Epithelial cell of esophagus (primary cell): ENCODE measurements at regions not wholly inside any gene's neighbourhood (a gene's known extent, or its start where the extent isn't known, plus 50 kb on each side); places are given as distances from the start of the nearest gene placed in this dataset.
A peak's percentile ranks its signal among the peaks of the same experiment; 100 is the strongest.

ENCODE experiments used
- DNase-seq: peaks from one replicate; pipeline ENCODE4 v3.0.0; 2010; ENCODE audit warnings: low read depth
- H3K4me3 ChIP-seq: 2 replicates; pipeline ENCODE4 v1.5.1; 2011; ENCODE audit warnings: mild to moderate bottlenecking, low read length, control low read depth
- CTCF ChIP-seq: IDR thresholded peaks from 2 replicates; pipeline ENCODE4 v1.5.1; 2011; ENCODE audit warnings: low read depth, mild to moderate bottlenecking, low read length, control low read depth, inconsistent platforms; ENCODE audit not compliant: insufficient read depth; ENCODE audit errors: missing control alignments

- H3K4me3 ChIP-seq = no peak overlapping the region
- DNase-seq = no peak
- no peak for TF ChIP-seq CTCF
These were observed 74.3 kb downstream of the ANKRD7 start for GRCh38 chr7:118298771-118299170.

- no peak for DNase-seq
- H3K4me3 ChIP-seq = no peak overlapping the region
- TF ChIP-seq CTCF = no peak
These were observed 75.7 kb downstream of the ANKRD7 start for GRCh38 chr7:118300177-118300576.

GRCh38 chr7:118304100-118304499 is 79.6 kb downstream of the ANKRD7 start:
- no peak for TF ChIP-seq CTCF
- no peak overlapping the region for H3K4me3 ChIP-seq
- no peak for DNase-seq

GRCh38 chr7:118305671-118306070 is 81.2 kb downstream of the ANKRD7 start:
- TF ChIP-seq CTCF = no peak
- peak; percentile 75 for DNase-seq
- no peak overlapping the region for H3K4me3 ChIP-seq

DNA sequence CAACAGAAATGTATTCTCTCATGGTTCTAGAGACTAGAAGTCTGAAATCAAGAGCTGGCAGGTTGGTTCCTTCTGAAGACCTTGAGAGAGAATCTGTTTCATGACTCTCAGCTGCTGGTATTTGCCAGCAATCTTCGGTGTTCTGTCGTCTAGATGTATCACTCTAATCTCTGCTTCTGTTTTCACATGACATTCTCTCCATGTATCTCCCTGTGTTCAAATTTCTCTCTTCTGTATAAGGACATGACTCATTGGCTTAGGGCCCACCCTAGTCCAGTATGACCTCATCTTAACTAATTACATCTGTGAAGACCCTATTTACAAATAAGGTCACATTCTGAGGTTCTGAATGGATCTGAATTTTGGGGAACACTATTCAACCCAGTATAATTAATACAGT is 82.3 kb downstream of the ANKRD7 start:
- DNase-seq = peak; percentile 4
- no peak overlapping the region for H3K4me3 ChIP-seq
- no peak for TF ChIP-seq CTCF

DNA sequence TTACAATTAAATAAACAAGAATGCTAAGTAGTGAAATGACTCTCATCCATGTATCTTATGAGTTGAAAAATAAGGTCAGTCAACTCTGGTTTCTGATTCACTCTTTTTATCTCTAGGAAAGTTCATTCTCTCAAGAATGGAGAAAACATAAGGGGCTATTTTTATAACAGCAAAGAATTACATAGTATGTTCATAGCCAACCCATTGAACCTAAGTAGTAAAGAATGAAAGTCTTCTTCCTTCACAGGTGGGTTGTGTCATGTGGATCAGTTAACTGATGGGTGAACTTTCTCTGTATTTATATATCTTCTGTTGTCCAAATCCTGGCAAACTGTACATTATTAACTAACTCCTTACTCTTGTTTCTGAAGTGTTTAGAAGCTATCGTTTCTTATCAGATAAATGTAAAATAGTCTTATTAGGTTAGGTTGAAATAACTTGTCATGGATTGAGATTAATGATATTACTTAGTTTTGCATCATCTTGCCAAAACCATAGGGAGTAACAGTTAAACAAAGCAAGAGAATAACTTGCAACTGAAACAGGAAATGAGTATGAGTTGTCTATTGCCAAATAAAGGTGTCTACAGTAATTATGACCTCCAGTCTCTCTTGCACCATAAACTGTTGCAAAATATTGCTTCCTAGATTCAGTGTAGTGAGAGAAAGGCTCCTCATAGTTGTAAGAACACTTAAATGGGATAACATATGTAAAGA is 86.8 kb downstream of the ANKRD7 start:
- DNase-seq = peak; percentile 93
- no peak for TF ChIP-seq CTCF
- no peak overlapping the region for H3K4me3 ChIP-seq

- no peak overlapping the region for H3K4me3 ChIP-seq
- peak; percentile 36 for DNase-seq
- TF ChIP-seq CTCF = no peak
These were observed 87.5 kb downstream of the ANKRD7 start for GRCh38 chr7:118312051-118312450.
